ENCODE measurements at regions not wholly inside any gene's neighbourhood (a gene's known extent, or its start where the extent isn't known, plus 50 kb on each side); places are given as distances from the start of the nearest gene placed in this dataset.
"Not testable (repeated sequence)": the region's sequence is repeated elsewhere in the genome, so short reads cannot be mapped to it uniquely, and the experiment has no call there.

DNA sequence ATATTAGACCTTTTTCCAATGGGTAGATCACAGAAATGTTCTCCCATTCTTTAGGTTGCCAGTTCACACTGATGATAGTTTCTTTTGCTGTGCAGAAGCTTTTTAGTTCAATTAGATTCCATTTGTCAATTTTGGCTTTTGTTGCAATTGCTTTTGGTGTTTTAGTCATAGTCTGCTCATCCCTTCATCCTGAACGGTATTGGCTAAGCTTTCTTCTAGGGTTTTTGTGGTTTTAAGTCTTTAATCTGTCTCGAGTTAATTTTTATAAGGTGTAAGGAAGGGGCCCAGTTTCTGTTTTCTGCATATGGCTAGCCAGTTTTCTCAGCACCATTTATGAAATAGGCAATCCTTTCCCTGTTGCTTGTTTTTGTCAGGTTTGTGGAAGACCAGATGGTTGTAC, 564.3 kb upstream of the ZNF337 start:
- POLR2A ChIA-PET; H3K27ac ChIP-seq (ENCODE audit: insufficient read depth in 1 of 2, low read depth in 1 of 2, low read length in 2 of 2, poor library complexity in 1 of 2, severe bottlenecking in 2 of 2); H3K4me1 ChIP-seq (ENCODE audit: control extremely low read depth in 1 of 4, control insufficient read depth in 4 of 4, insufficient read depth in 4 of 4, low read length in 3 of 4); H3K27me3 ChIP-seq (replicated peaks in 2 of 5; ENCODE audit: control insufficient read depth in 4 of 5, insufficient read depth in 5 of 5, low read length in 4 of 5); H3K9me3 ChIP-seq (ENCODE audit: control extremely low read depth in 1 of 5, control insufficient read depth in 4 of 5, insufficient read depth in 2 of 5, low read depth in 1 of 5, low read length in 4 of 5); H3K4me3 ChIP-seq (ENCODE audit: control insufficient read depth in 1 of 7, extremely low read depth in 1 of 7, insufficient read depth in 4 of 7, low read depth in 2 of 7, low read length in 6 of 7); CTCF ChIA-PET; DNase-seq; H3K36me3 ChIP-seq (ENCODE audit: control insufficient read depth in 4 of 4, insufficient read depth in 4 of 4, low read length in 3 of 4): not testable (repeated sequence)
- WGBS (ENCODE audit: insufficient coverage): no CpG with 5 or more reads among the region's 2 CpGs

- DNase-seq; H3K9me3 ChIP-seq (ENCODE audit: control extremely low read depth in 1 of 5, control insufficient read depth in 4 of 5, insufficient read depth in 2 of 5, low read depth in 1 of 5, low read length in 4 of 5); H3K36me3 ChIP-seq (ENCODE audit: control insufficient read depth in 4 of 4, insufficient read depth in 4 of 4, low read length in 3 of 4); H3K27ac ChIP-seq (ENCODE audit: insufficient read depth in 1 of 2, low read depth in 1 of 2, low read length in 2 of 2, poor library complexity in 1 of 2, severe bottlenecking in 2 of 2); CTCF ChIA-PET; H3K4me1 ChIP-seq (ENCODE audit: control extremely low read depth in 1 of 4, control insufficient read depth in 4 of 4, insufficient read depth in 4 of 4, low read length in 3 of 4); H3K27me3 ChIP-seq (replicated peaks in 2 of 5; ENCODE audit: control insufficient read depth in 4 of 5, insufficient read depth in 5 of 5, low read length in 4 of 5); POLR2A ChIA-PET; H3K4me3 ChIP-seq (ENCODE audit: control insufficient read depth in 1 of 7, extremely low read depth in 1 of 7, insufficient read depth in 4 of 7, low read depth in 2 of 7, low read length in 6 of 7): not testable (repeated sequence)
- WGBS (ENCODE audit: insufficient coverage): 85% methylated on average over 6 of the region's 8 CpGs
These were observed 555.8 kb upstream of the ZNF337 start for GRCh38 chr20:26252311-26252975.

DNA sequence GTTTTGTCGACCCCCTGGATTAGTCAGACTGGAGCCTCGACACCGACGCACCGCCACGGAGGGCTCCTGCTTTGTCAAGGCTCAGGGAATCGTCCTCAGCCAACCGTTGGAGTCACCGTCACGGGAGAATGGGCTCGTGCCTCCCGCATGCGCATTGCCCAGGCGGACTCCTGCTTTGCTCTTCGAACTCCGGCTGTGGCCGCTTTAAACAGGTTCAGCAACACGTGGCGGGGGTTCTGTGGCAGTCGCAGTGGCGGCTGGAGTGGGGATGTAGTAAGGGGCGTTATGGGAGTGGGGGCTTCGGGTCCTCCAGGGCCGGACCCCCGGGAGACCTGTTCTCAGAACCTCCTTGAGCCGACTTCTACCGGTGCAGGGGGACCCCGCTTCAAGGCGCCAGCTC, 554.7 kb upstream of the ZNF337 start:
- H3K4me3 ChIP-seq (ENCODE audit: control insufficient read depth in 1 of 7, extremely low read depth in 1 of 7, insufficient read depth in 4 of 7, low read depth in 2 of 7, low read length in 6 of 7); H3K27ac ChIP-seq (ENCODE audit: insufficient read depth in 1 of 2, low read depth in 1 of 2, low read length in 2 of 2, poor library complexity in 1 of 2, severe bottlenecking in 2 of 2); H3K9me3 ChIP-seq (ENCODE audit: control extremely low read depth in 1 of 5, control insufficient read depth in 4 of 5, insufficient read depth in 2 of 5, low read depth in 1 of 5, low read length in 4 of 5); H3K4me1 ChIP-seq (ENCODE audit: control extremely low read depth in 1 of 4, control insufficient read depth in 4 of 4, insufficient read depth in 4 of 4, low read length in 3 of 4); H3K36me3 ChIP-seq (ENCODE audit: control insufficient read depth in 4 of 4, insufficient read depth in 4 of 4, low read length in 3 of 4); H3K27me3 ChIP-seq (replicated peaks in 2 of 5; ENCODE audit: control insufficient read depth in 4 of 5, insufficient read depth in 5 of 5, low read length in 4 of 5); CTCF ChIA-PET; DNase-seq; POLR2A ChIA-PET: not testable (repeated sequence)
- WGBS (ENCODE audit: insufficient coverage): 94% methylated on average over 16 of the region's 29 CpGs

DNA sequence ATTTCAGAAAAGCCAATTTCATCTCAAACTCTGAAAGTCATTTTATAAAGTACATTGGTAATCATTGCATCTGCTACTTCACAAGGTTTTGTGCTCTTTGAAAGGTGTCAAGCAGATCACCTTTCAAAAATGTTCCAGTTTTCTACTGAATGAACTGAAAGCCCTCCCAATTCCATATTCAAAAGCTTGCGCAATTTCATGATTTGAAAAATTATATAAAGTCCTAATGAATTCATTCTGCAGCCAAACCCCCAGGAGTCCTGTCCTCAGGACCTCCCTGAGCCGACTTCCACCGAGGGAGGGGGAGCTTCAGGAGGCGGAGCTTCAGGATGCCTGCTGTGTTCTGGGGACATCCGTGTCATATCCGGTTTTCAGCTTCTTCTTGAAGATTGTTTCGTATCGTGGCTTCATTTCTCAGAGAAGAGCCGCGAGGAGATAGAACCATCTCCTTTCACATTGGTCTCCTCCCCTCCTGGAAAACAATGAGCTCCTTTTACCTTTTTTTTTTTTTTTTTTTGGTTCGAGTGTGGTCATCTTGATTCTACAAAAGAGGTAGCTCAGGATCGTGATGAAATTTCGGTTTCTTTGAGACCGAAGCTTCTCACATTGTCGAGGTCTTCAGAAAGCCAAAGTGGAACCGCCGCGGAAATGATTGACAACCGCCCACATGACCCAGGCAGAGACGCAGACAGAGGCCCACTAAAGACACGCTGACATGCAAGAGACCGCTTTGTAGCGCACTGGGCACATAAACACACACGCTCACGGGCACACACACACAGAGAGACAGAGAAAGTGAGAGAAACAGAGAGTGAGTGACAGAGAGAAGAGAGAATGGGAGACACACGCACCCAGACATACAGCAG, 553.8 kb upstream of the ZNF337 start:
- DNase-seq; H3K4me3 ChIP-seq (ENCODE audit: control insufficient read depth in 1 of 7, extremely low read depth in 1 of 7, insufficient read depth in 4 of 7, low read depth in 2 of 7, low read length in 6 of 7); H3K9me3 ChIP-seq (ENCODE audit: control extremely low read depth in 1 of 5, control insufficient read depth in 4 of 5, insufficient read depth in 2 of 5, low read depth in 1 of 5, low read length in 4 of 5); H3K27me3 ChIP-seq (replicated peaks in 2 of 5; ENCODE audit: control insufficient read depth in 4 of 5, insufficient read depth in 5 of 5, low read length in 4 of 5); POLR2A ChIA-PET; CTCF ChIA-PET; H3K36me3 ChIP-seq (ENCODE audit: control insufficient read depth in 4 of 4, insufficient read depth in 4 of 4, low read length in 3 of 4); H3K4me1 ChIP-seq (ENCODE audit: control extremely low read depth in 1 of 4, control insufficient read depth in 4 of 4, insufficient read depth in 4 of 4, low read length in 3 of 4); H3K27ac ChIP-seq (ENCODE audit: insufficient read depth in 1 of 2, low read depth in 1 of 2, low read length in 2 of 2, poor library complexity in 1 of 2, severe bottlenecking in 2 of 2): not testable (repeated sequence)
- 98% methylated on average over 23 of the region's 26 CpGs for WGBS (ENCODE audit: insufficient coverage)

GRCh38 chr20:26243731-26244130, 547.1 kb upstream of the ZNF337 start:
- Histone ChIP-seq H3K4me1 (ENCODE audit: control extremely low read depth in 1 of 4, control insufficient read depth in 4 of 4, insufficient read depth in 4 of 4, low read length in 3 of 4) (no peaks in the 10 kb centered on the region), H3K27me3 (replicated peaks in 2 of 5; ENCODE audit: control insufficient read depth in 4 of 5, insufficient read depth in 5 of 5, low read length in 4 of 5) (no peaks in the 10 kb centered on the region), H3K9me3 (ENCODE audit: control extremely low read depth in 1 of 5, control insufficient read depth in 4 of 5, insufficient read depth in 2 of 5, low read depth in 1 of 5, low read length in 4 of 5) (peaks cover 0 to 5% (median 0%) of the 10 kb centered on the region in 5 experiments), H3K36me3 (ENCODE audit: control insufficient read depth in 4 of 4, insufficient read depth in 4 of 4, low read length in 3 of 4) (no peaks in the 10 kb centered on the region), H3K27ac (ENCODE audit: insufficient read depth in 1 of 2, low read depth in 1 of 2, low read length in 2 of 2, poor library complexity in 1 of 2, severe bottlenecking in 2 of 2) (no peak overlapping the region), H3K4me3 (ENCODE audit: control insufficient read depth in 1 of 7, extremely low read depth in 1 of 7, insufficient read depth in 4 of 7, low read depth in 2 of 7, low read length in 6 of 7) (no peak overlapping the region)
- WGBS (ENCODE audit: insufficient coverage): 98% methylated on average over 4 of the region's 4 CpGs
- no peak for DNase-seq
- CTCF ChIA-PET: no interaction called here
- POLR2A ChIA-PET: no interaction called here

DNA sequence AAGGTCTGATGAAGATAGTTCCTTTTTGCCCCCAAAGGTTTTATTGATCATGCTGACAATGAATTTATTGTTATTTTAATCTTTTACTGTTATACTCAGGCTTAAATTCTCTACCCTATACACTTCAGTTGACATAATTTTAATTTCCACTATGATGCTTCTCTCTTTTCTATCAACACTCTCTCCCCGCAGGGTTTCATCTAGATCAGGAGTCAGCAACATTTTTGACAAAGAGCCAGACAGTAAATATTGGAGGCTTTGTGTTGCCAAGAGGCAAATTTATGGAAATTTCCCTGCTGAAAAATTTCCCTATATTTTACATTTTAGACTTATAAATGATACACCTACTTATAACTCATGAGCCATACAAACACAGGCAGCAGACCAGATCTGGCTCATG, 524.0 kb upstream of the ZNF337 start:
- POLR2A ChIA-PET; H3K36me3 ChIP-seq (ENCODE audit: control insufficient read depth in 4 of 4, insufficient read depth in 4 of 4, low read length in 3 of 4); H3K9me3 ChIP-seq (ENCODE audit: control extremely low read depth in 1 of 5, control insufficient read depth in 4 of 5, insufficient read depth in 2 of 5, low read depth in 1 of 5, low read length in 4 of 5); DNase-seq; CTCF ChIA-PET; H3K4me1 ChIP-seq (ENCODE audit: control extremely low read depth in 1 of 4, control insufficient read depth in 4 of 4, insufficient read depth in 4 of 4, low read length in 3 of 4); H3K27me3 ChIP-seq (replicated peaks in 2 of 5; ENCODE audit: control insufficient read depth in 4 of 5, insufficient read depth in 5 of 5, low read length in 4 of 5); H3K4me3 ChIP-seq (ENCODE audit: control insufficient read depth in 1 of 7, extremely low read depth in 1 of 7, insufficient read depth in 4 of 7, low read depth in 2 of 7, low read length in 6 of 7); H3K27ac ChIP-seq (ENCODE audit: insufficient read depth in 1 of 2, low read depth in 1 of 2, low read length in 2 of 2, poor library complexity in 1 of 2, severe bottlenecking in 2 of 2): not testable (repeated sequence)
- WGBS (ENCODE audit: insufficient coverage): no CpG with 5 or more reads among the region's 1 CpG

GRCh38 chr20:26219546-26219945, 522.9 kb upstream of the ZNF337 start:
- H3K4me1 ChIP-seq (ENCODE audit: control extremely low read depth in 1 of 4, control insufficient read depth in 4 of 4, insufficient read depth in 4 of 4, low read length in 3 of 4); H3K9me3 ChIP-seq (ENCODE audit: control extremely low read depth in 1 of 5, control insufficient read depth in 4 of 5, insufficient read depth in 2 of 5, low read depth in 1 of 5, low read length in 4 of 5); H3K36me3 ChIP-seq (ENCODE audit: control insufficient read depth in 4 of 4, insufficient read depth in 4 of 4, low read length in 3 of 4); CTCF ChIA-PET; H3K27me3 ChIP-seq (replicated peaks in 2 of 5; ENCODE audit: control insufficient read depth in 4 of 5, insufficient read depth in 5 of 5, low read length in 4 of 5); DNase-seq; H3K4me3 ChIP-seq (ENCODE audit: control insufficient read depth in 1 of 7, extremely low read depth in 1 of 7, insufficient read depth in 4 of 7, low read depth in 2 of 7, low read length in 6 of 7); H3K27ac ChIP-seq (ENCODE audit: insufficient read depth in 1 of 2, low read depth in 1 of 2, low read length in 2 of 2, poor library complexity in 1 of 2, severe bottlenecking in 2 of 2); POLR2A ChIA-PET: not testable (repeated sequence)
- WGBS (ENCODE audit: insufficient coverage): 50% methylated on average over 1 of the region's 3 CpGs

Measured in common myeloid progenitor, CD34-positive (primary cell).